ENCODE measurements at regions not wholly inside any gene's neighbourhood (a gene's known extent, or its start where the extent isn't known, plus 50 kb on each side); places are given as distances from the start of the nearest gene placed in this dataset.

DNA sequence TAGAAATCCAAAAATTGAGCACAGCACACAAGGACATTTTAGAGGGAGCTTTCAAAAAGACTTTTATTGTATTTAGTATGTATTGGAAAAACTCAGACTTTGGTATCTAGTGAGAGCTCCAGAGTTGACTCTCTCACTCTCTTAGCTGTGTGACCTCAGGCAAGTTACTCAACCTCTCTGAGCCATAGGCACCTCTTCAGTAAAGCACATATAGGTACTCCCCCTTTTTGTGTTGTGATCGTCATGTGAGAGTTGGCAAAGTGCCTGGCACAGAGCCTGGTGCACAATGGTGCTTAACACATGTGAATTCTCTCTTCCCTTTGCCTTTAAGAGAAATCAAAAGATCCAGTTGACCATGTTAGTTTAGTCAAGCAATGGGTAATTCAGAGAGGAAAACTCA is 186.2 kb downstream of the TMEM38B start:
- TF ChIP-seq, protein P1, sequence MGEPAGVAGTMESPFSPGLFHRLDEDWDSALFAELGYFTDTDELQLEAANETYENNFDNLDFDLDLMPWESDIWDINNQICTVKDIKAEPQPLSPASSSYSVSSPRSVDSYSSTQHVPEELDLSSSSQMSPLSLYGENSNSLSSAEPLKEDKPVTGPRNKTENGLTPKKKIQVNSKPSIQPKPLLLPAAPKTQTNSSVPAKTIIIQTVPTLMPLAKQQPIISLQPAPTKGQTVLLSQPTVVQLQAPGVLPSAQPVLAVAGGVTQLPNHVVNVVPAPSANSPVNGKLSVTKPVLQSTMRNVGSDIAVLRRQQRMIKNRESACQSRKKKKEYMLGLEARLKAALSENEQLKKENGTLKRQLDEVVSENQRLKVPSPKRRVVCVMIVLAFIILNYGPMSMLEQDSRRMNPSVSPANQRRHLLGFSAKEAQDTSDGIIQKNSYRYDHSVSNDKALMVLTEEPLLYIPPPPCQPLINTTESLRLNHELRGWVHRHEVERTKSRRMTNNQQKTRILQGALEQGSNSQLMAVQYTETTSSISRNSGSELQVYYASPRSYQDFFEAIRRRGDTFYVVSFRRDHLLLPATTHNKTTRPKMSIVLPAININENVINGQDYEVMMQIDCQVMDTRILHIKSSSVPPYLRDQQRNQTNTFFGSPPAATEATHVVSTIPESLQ (CRISPR knock-in tag; IDR thresholded peaks at IDR 0.05) = no peak
- no peak for TF ChIP-seq NFATC4 (CRISPR knock-in tag; IDR thresholded peaks at IDR 0.05)
- TF ChIP-seq KAT7 (CRISPR knock-in tag; IDR thresholded peaks at IDR 0.05; ENCODE audit: borderline replicate concordance) = no peak
- no peak for TF ChIP-seq SP1 (CRISPR knock-in tag; conservative IDR thresholded peaks at IDR 0.05)
- no peak for TF ChIP-seq ELF4 (CRISPR knock-in tag; IDR thresholded peaks at IDR 0.05; ENCODE audit: low read depth)
- no peak for TF ChIP-seq MXD4 (CRISPR knock-in tag; IDR thresholded peaks at IDR 0.05; ENCODE audit: borderline replicate concordance)
- no peak for TF ChIP-seq GTF2I (CRISPR knock-in tag; conservative IDR thresholded peaks at IDR 0.05)
- no peak for TF ChIP-seq RELA (CRISPR knock-in tag; IDR thresholded peaks at IDR 0.05; ENCODE audit: borderline replicate concordance)
- TF ChIP-seq, protein P2, sequence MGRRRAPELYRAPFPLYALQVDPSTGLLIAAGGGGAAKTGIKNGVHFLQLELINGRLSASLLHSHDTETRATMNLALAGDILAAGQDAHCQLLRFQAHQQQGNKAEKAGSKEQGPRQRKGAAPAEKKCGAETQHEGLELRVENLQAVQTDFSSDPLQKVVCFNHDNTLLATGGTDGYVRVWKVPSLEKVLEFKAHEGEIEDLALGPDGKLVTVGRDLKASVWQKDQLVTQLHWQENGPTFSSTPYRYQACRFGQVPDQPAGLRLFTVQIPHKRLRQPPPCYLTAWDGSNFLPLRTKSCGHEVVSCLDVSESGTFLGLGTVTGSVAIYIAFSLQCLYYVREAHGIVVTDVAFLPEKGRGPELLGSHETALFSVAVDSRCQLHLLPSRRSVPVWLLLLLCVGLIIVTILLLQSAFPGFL (CRISPR knock-in tag; IDR thresholded peaks at IDR 0.05; ENCODE audit: borderline replicate concordance) = no peak
- TF ChIP-seq, protein P3, sequence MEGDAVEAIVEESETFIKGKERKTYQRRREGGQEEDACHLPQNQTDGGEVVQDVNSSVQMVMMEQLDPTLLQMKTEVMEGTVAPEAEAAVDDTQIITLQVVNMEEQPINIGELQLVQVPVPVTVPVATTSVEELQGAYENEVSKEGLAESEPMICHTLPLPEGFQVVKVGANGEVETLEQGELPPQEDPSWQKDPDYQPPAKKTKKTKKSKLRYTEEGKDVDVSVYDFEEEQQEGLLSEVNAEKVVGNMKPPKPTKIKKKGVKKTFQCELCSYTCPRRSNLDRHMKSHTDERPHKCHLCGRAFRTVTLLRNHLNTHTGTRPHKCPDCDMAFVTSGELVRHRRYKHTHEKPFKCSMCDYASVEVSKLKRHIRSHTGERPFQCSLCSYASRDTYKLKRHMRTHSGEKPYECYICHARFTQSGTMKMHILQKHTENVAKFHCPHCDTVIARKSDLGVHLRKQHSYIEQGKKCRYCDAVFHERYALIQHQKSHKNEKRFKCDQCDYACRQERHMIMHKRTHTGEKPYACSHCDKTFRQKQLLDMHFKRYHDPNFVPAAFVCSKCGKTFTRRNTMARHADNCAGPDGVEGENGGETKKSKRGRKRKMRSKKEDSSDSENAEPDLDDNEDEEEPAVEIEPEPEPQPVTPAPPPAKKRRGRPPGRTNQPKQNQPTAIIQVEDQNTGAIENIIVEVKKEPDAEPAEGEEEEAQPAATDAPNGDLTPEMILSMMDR (IDR thresholded peaks at IDR 0.05) = no peak
- TF ChIP-seq, protein P4, sequence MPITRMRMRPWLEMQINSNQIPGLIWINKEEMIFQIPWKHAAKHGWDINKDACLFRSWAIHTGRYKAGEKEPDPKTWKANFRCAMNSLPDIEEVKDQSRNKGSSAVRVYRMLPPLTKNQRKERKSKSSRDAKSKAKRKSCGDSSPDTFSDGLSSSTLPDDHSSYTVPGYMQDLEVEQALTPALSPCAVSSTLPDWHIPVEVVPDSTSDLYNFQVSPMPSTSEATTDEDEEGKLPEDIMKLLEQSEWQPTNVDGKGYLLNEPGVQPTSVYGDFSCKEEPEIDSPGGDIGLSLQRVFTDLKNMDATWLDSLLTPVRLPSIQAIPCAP (CRISPR knock-in tag; IDR thresholded peaks at IDR 0.05) = no peak
- no peak for TF ChIP-seq CREB1 (CRISPR knock-in tag; IDR thresholded peaks at IDR 0.05)
- TF ChIP-seq FOXP1 (CRISPR knock-in tag; IDR thresholded peaks at IDR 0.05; ENCODE audit: borderline replicate concordance) = no peak
- TF ChIP-seq, protein P5, sequence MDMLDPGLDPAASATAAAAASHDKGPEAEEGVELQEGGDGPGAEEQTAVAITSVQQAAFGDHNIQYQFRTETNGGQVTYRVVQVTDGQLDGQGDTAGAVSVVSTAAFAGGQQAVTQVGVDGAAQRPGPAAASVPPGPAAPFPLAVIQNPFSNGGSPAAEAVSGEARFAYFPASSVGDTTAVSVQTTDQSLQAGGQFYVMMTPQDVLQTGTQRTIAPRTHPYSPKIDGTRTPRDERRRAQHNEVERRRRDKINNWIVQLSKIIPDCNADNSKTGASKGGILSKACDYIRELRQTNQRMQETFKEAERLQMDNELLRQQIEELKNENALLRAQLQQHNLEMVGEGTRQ (CRISPR knock-in tag; IDR thresholded peaks at IDR 0.05) = no peak
- TF ChIP-seq PRDM15 (CRISPR knock-in tag; IDR thresholded peaks at IDR 0.05) = no peak
- TF ChIP-seq, protein P6, sequence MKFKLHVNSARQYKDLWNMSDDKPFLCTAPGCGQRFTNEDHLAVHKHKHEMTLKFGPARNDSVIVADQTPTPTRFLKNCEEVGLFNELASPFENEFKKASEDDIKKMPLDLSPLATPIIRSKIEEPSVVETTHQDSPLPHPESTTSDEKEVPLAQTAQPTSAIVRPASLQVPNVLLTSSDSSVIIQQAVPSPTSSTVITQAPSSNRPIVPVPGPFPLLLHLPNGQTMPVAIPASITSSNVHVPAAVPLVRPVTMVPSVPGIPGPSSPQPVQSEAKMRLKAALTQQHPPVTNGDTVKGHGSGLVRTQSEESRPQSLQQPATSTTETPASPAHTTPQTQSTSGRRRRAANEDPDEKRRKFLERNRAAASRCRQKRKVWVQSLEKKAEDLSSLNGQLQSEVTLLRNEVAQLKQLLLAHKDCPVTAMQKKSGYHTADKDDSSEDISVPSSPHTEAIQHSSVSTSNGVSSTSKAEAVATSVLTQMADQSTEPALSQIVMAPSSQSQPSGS (CRISPR knock-in tag; IDR thresholded peaks at IDR 0.05; ENCODE audit: borderline replicate concordance, low read depth) = no peak
- TF ChIP-seq ZNF263 (CRISPR knock-in tag; IDR thresholded peaks at IDR 0.05; ENCODE audit: low read depth) = no peak
- TF ChIP-seq ZNF671 (CRISPR knock-in tag; IDR thresholded peaks at IDR 0.05) = no peak
- TF ChIP-seq, protein P7, sequence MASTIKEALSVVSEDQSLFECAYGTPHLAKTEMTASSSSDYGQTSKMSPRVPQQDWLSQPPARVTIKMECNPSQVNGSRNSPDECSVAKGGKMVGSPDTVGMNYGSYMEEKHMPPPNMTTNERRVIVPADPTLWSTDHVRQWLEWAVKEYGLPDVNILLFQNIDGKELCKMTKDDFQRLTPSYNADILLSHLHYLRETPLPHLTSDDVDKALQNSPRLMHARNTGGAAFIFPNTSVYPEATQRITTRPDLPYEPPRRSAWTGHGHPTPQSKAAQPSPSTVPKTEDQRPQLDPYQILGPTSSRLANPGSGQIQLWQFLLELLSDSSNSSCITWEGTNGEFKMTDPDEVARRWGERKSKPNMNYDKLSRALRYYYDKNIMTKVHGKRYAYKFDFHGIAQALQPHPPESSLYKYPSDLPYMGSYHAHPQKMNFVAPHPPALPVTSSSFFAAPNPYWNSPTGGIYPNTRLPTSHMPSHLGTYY (CRISPR knock-in tag; IDR thresholded peaks at IDR 0.05) = no peak

More for the DNA sequence above, 186.2 kb downstream of the TMEM38B start:
- H3K9me3 Mint-ChIP-seq = no peaks in the 10 kb centered on the region
- no peaks in the 10 kb centered on the region for H3K36me3 Mint-ChIP-seq
- ATAC-seq = no peak
- no peak overlapping the region for H3K4me3 Mint-ChIP-seq
- no peaks in the 10 kb centered on the region for H3K27me3 Mint-ChIP-seq (ENCODE audit: low read depth)
- ChIA-PET CTCF (no interaction called here), POLR2A (no interaction called here)
- no peak for DNase-seq (ENCODE audit: low spot score)
- peaks cover 12% of the 10 kb centered on the region for H3K4me1 Mint-ChIP-seq
- H3K27ac Mint-ChIP-seq = no peak overlapping the region

Data from WTC11 (cell line).